Thoracic aorta (tissue), 2 donors: ENCODE measurements at regions not wholly inside any gene's neighbourhood (a gene's known extent, or its start where the extent isn't known, plus 50 kb on each side); places are given as distances from the start of the nearest gene placed in this dataset.
A peak's percentile ranks its signal among the peaks of the same experiment; 100 is the strongest.

Experiments used
- ATAC-seq: fragments of 150-250 bp; one replicate; pipeline ENCODE4 v1.8.0; 2017; ENCODE audit warnings: low read depth; ENCODE audit not compliant: insufficient number of reproducible peaks, low FRiP score
- DNase-seq: peaks from one replicate; pipeline ENCODE4 v3.0.0-alpha.2; 2020; ENCODE audit warnings: low spot score
- H3K27ac ChIP-seq, 2 donors: fragments of 200-600 bp; sonication (generic); 1 replicate in 1 of 2; 2 replicates in 1 of 2; pipeline ENCODE4 v1.5.1; 2016; ENCODE audit warnings: mild to moderate bottlenecking in 2 of 2, moderate library complexity in 2 of 2
- H3K27me3 ChIP-seq: fragments of 200-600 bp; sonication (generic); replicated peaks from 2 replicates; pipeline ENCODE4 v1.6.0; 2016; ENCODE audit warnings: mild to moderate bottlenecking; ENCODE audit not compliant: insufficient read depth
- H3K36me3 ChIP-seq: fragments of 200-600 bp; sonication (generic); one replicate; pipeline ENCODE4 v1.5.1; 2016
- H3K4me1 ChIP-seq, 2 donors: fragments of 200-600 bp; sonication (generic); 1 replicate in 1 of 2; 2 replicates in 1 of 2; pipeline versions ENCODE4 v1.5.1 to v1.6.0; 2016; ENCODE audit warnings: low read depth in 2 of 2, mild to moderate bottlenecking in 1 of 2; ENCODE audit not compliant: control insufficient read depth in 1 of 2
- H3K4me3 ChIP-seq: fragments of 200-600 bp; sonication (generic); 2 replicates; pipeline ENCODE4 v1.5.1; 2016; ENCODE audit warnings: mild to moderate bottlenecking
- H3K9me3 ChIP-seq: fragments of 200-600 bp; sonication (generic); 2 replicates; pipeline ENCODE4 v1.5.1; 2016
- TF ChIP-seq, protein P1 (sequence below): fragments of 200-600 bp; sonication (generic); IDR thresholded peaks from one replicate; pipeline ENCODE4 v1.5.1; 2019; ENCODE audit warnings: antibody characterized with exemption

DNA sequence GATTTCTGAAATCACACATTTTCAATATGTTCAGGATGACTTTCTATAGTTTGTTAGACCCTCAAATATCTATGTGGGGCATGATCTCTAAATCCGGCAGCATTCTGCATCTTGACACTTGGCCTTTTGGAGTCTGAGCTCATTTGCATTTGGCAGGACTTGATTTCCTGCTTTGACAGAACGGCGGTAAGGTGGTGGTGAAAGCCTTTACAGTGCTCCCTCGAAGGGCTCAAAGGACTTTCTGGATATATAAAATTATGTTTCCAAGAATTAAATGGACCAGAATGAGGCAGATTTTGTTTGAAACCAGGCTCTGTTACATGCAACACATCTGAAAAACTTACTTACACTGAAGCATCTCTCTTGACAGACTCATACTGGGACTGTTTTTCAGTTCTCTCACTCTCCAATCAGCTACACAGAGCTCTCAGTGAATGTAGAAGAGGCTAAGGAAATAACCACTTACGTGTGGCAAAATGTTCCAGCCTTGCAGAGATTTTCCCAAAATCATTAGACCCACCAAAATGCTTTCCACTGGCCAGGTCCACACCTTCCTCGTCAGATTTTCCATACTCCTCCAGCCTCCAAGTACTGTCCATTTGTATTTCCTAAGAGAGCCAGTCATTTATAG lies 207.2 kb downstream of the SPRY2 start:
- DNase-seq, result no peak
- Histone ChIP-seq H3K4me1 (peaks cover 12 to 29% of the 10 kb centered on the region in 2 donors), H3K36me3 (no peaks in the 10 kb centered on the region), H3K27ac (peak overlapping the region; percentile 69 to 78), H3K9me3 (no peaks in the 10 kb centered on the region), H3K27me3 (no peaks in the 10 kb centered on the region), H3K4me3 (peak overlapping the region; percentile 62)
- TF ChIP-seq, protein P1, sequence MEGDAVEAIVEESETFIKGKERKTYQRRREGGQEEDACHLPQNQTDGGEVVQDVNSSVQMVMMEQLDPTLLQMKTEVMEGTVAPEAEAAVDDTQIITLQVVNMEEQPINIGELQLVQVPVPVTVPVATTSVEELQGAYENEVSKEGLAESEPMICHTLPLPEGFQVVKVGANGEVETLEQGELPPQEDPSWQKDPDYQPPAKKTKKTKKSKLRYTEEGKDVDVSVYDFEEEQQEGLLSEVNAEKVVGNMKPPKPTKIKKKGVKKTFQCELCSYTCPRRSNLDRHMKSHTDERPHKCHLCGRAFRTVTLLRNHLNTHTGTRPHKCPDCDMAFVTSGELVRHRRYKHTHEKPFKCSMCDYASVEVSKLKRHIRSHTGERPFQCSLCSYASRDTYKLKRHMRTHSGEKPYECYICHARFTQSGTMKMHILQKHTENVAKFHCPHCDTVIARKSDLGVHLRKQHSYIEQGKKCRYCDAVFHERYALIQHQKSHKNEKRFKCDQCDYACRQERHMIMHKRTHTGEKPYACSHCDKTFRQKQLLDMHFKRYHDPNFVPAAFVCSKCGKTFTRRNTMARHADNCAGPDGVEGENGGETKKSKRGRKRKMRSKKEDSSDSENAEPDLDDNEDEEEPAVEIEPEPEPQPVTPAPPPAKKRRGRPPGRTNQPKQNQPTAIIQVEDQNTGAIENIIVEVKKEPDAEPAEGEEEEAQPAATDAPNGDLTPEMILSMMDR, result no peak
- ATAC-seq, result no peak

DNA sequence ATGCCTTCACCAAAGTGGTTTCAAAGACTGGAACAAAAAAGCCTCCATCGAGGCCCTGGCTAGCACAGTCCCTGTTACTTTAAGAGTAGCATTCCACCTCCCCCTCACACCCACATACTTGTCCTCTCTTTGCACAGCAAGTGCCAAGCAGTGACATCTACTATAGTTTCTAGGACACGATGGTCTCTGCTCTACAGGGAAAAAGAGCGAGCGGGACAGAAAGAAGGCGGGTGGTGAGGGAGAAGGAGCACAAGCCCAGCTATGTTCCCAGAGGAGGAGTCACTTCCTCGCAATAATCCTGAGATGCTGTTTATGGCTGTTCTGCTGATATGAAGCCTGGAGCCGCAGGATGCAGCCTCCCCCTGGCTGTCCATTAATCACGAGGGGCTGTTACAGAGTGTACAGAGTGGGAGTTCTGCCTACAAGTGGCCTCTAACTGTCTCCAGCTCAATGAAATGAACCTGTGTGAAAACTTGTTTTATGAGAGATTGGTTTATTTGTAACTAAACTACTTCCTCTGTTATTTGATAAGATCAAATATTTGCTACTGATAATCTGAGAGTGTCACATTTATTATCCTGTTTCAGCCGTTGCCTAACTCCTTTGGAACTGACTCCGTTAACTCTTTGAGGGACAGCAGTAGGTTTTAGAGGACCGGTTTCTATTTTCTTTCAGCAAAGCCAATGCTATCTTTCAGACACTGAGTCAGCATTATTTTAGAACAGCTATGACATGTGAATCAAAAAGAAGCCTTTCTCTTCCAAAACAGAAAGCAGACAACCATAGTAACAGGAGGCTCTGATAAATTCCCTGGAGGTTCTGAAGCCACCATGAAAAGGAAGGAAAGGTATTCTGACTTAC lies 208.0 kb downstream of the SPRY2 start:
- peak; percentile 84 for ATAC-seq

DNA sequence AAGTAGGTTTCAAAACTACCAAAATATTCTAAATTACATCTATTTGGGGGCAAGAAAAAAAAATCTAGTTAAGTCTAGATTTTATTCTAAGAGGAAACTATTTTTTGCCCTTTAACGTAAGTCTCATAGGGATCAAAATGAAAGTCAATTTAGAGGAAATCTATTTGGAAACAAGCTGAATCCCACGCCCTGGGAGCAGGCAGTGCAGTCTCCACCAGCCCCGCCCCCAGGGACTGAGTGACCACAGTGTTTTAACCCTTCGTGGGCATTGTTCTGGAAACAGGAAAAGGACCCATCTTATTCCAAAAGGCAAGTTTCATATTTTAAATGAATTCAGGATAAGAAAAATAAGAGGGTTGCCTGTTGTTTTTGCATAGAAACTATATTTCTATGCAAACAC lies 209.7 kb downstream of the SPRY2 start:
- Histone ChIP-seq H3K27ac (peak overlapping the region in 1 of 2 donors; percentile 22), H3K27me3 (no peaks in the 10 kb centered on the region), H3K9me3 (no peaks in the 10 kb centered on the region), H3K4me1 (peaks cover 12 to 29% of the 10 kb centered on the region in 2 donors), H3K4me3 (peak overlapping the region; percentile 63), H3K36me3 (no peaks in the 10 kb centered on the region)
- TF ChIP-seq, protein P1, result no peak
- peak; percentile 31 for DNase-seq
- no peak for ATAC-seq

More for the DNA sequence above, 208.0 kb downstream of the SPRY2 start:
- H3K4me1 ChIP-seq, result peaks cover 12 to 29% of the 10 kb centered on the region in 2 donors
- DNase-seq, result peak; percentile 38
- no peaks in the 10 kb centered on the region for H3K9me3 ChIP-seq
- no peaks in the 10 kb centered on the region for H3K27me3 ChIP-seq
- TF ChIP-seq, protein P1, result no peak
- peak overlapping the region; percentile 62 for H3K4me3 ChIP-seq
- H3K36me3 ChIP-seq, result no peaks in the 10 kb centered on the region
- peak overlapping the region; percentile 69 to 78 for H3K27ac ChIP-seq

DNA sequence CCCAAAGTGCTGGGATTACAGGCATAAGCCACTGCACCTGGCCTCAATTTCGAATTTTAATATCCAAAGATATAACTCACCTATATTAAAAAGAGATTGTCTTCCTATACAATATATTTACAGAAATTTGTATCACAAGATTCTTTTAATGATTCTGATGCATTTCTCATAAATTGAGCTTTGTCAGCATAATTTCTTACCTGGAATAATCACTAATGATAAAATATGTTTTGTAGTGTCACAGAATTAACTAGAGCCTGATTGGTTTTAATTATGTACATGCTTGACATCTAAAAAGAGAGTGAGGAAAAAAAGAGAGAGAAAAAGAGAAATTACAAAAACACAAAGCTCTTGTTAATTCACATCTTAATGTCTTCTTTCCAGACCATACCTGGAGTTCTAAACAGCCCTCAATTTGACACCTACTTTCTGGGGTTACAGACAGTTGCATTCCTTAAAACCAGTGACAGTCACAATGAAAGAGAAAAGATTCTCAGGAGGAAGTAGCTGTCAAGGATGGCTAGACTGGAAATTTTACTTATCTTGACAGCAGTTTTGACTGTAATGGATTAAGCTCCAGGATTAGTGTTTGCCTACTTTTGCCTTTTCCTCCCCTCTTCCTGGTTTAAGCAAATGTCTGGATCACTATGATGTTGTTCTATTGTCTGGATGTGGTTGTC lies 214.4 kb downstream of the SPRY2 start:
- Histone ChIP-seq H3K4me3 (no peak overlapping the region), H3K36me3 (no peaks in the 10 kb centered on the region), H3K4me1 (peaks cover 2 to 4% of the 10 kb centered on the region in 2 donors), H3K27ac (no peak overlapping the region), H3K27me3 (no peaks in the 10 kb centered on the region), H3K9me3 (no peaks in the 10 kb centered on the region)
- TF ChIP-seq, protein P1, result no peak
- ATAC-seq (no peak), DNase-seq (no peak)

DNA sequence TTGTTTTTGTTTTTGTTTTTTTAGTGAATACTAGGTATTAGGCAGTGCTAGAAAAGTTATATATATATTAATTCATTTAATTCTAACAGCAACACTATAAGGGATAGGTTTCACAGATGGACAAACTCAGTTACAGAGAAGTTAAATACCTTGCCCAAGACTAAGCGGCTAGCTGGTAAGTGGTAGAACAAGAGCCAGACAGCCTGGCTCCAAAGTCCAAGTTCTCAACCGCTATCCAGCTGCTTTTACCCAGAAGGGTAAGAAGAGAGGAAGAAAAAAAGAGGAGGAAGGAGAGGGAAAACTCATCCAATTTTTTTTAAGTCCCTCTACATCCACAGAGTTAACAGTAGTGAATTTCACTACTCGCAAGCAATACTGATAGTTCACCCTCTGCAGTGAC lies 217.0 kb downstream of the SPRY2 start:
- Histone ChIP-seq H3K27me3 (no peaks in the 10 kb centered on the region), H3K4me3 (no peak overlapping the region), H3K9me3 (no peaks in the 10 kb centered on the region), H3K27ac (no peak overlapping the region), H3K4me1 (no peaks in the 10 kb centered on the region), H3K36me3 (no peaks in the 10 kb centered on the region)
- DNase-seq, result no peak
- TF ChIP-seq, protein P1, result no peak
- no peak for ATAC-seq
